Activated CD4-positive, alpha-beta T cell treated with anti-CD3 and anti-CD28 coated beads for 36 hours (primary cell): ENCODE measurements at regions not wholly inside any gene's neighbourhood (a gene's known extent, or its start where the extent isn't known, plus 50 kb on each side); places are given as distances from the start of the nearest gene placed in this dataset.

ENCODE experiments used
- ATAC-seq: fragments of 200-7000 bp; cut with Tn5 transposase; one replicate; pipeline ENCODE4 v1.10.0; 2021; ENCODE audit warnings: mild to moderate bottlenecking, moderate library complexity
- CTCF ChIA-PET: fragments of 350-600 bp; sonication (Branson Sonifier 250); formaldehyde crosslinking; loops from one replicate; lab custom pipeline; 2021; ENCODE audit warnings: antibody characterized with exemption; lab: Charles Lee
- POLR2A ChIA-PET: fragments of 350-600 bp; sonication (Branson Sonifier 250); formaldehyde crosslinking; loops from one replicate; lab custom pipeline; 2021; ENCODE audit warnings: antibody characterized with exemption, inconsistent platforms; lab: Charles Lee
- DNase-seq: peaks from one replicate; pipeline ENCODE4 v3.0.0-alpha.2; 2020
- H3K27ac Mint-ChIP-seq: one replicate; pipeline ENCODE4 v1.8.0; 2021; ENCODE audit warnings: mixed read lengths
- H3K27me3 Mint-ChIP-seq: one replicate; pipeline ENCODE4 v1.8.0; 2021; ENCODE audit warnings: mixed read lengths
- H3K36me3 Mint-ChIP-seq: one replicate; pipeline ENCODE4 v1.8.0; 2021; ENCODE audit warnings: low read depth, mixed read lengths
- H3K4me1 Mint-ChIP-seq: one replicate; pipeline ENCODE4 v1.8.0; 2021; ENCODE audit warnings: mixed read lengths
- H3K4me3 Mint-ChIP-seq: one replicate; pipeline ENCODE4 v1.8.0; 2021; ENCODE audit warnings: mild to moderate bottlenecking, moderate library complexity, mixed read lengths
- H3K9me3 Mint-ChIP-seq: one replicate; pipeline ENCODE4 v1.8.0; 2021; ENCODE audit warnings: low read depth, mixed read lengths
- intact Hi-C, 2 experiments: fragments of 100-400 bp; cut with DNase I in 1 of 2; cut with micrococcal nuclease in 1 of 2; formaldehyde crosslinking; loops; one replicate each; pipeline versions ENCODE4 v1.14.2 to v1.15.1; 2022 to 2024; cut with DNase I, micrococcal nuclease

DNA sequence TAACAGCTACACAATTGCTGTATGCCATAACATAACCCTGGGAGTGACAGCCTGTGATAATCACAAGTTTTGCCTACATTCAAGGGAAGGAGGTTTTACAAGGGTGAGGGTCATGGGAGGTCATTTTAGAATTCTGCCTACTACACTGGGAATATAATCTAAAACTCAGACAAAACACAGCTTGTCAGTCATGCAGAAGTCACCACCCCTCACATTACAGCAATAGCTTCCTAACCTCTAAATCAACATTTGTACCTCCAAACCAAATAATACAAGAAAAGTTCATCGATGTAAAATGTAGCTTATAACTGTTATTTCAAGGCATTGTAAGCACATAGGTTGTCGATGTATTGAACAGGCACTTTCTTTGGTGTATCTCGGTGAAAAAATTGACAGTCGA, 139.0 kb downstream of the FAM114A2 start:
- Mint-ChIP-seq H3K36me3 (no peaks in the 10 kb centered on the region), H3K27me3 (peaks cover 4% of the 10 kb centered on the region), H3K27ac (no peak overlapping the region), H3K9me3 (no peaks in the 10 kb centered on the region), H3K4me3 (no peak overlapping the region), H3K4me1 (no peaks in the 10 kb centered on the region)
- POLR2A ChIA-PET: no interaction called here
- DNase-seq (no peak), ATAC-seq (no peak)
- intact Hi-C loops: no loop called here
- CTCF ChIA-PET: interaction anchor here (0.9 kb wide), 1 partner anchor 9 kb away, joined by 3 read pairs; no protein-coding TSS in a partner anchor

GRCh38 chr5:153896701-153897100, 142.0 kb downstream of the FAM114A2 start:
- H3K4me1 Mint-ChIP-seq: no peaks in the 10 kb centered on the region
- ChIA-PET POLR2A (interaction anchor here (0.6 kb wide), 1 partner anchor 353 kb away, joined by 3 read pairs; no protein-coding TSS in a partner anchor), CTCF (interaction anchor here (0.6 kb wide), 1 partner anchor 68 kb away, joined by 3 read pairs; no protein-coding TSS in a partner anchor)
- intact Hi-C loops: no loop called here
- H3K27me3 Mint-ChIP-seq: peaks cover 4% of the 10 kb centered on the region
- no peaks in the 10 kb centered on the region for H3K9me3 Mint-ChIP-seq
- H3K4me3 Mint-ChIP-seq: no peak overlapping the region
- H3K27ac Mint-ChIP-seq: no peak overlapping the region
- DNase-seq (no peak), ATAC-seq (no peak)
- H3K36me3 Mint-ChIP-seq: no peaks in the 10 kb centered on the region

- Mint-ChIP-seq H3K4me3 (no peak overlapping the region), H3K4me1 (no peaks in the 10 kb centered on the region), H3K9me3 (no peaks in the 10 kb centered on the region), H3K27ac (no peak overlapping the region), H3K27me3 (peaks cover 4% of the 10 kb centered on the region), H3K36me3 (no peaks in the 10 kb centered on the region)
- ChIA-PET POLR2A (interaction anchor here (0.6 kb wide), 1 partner anchor 354 kb away, joined by 3 read pairs; no protein-coding TSS in a partner anchor), CTCF (interaction anchor here (0.6 kb wide), 1 partner anchor 69 kb away, joined by 3 read pairs; no protein-coding TSS in a partner anchor)
- DNase-seq (no peak), ATAC-seq (no peak)
- intact Hi-C loops: no loop called here
These were observed 142.6 kb downstream of the FAM114A2 start for GRCh38 chr5:153896117-153896516.

GRCh38 chr5:153895266-153895665, 143.4 kb downstream of the FAM114A2 start:
- no peaks in the 10 kb centered on the region for H3K4me1 Mint-ChIP-seq
- ATAC-seq: no peak
- H3K27me3 Mint-ChIP-seq: peaks cover 4% of the 10 kb centered on the region

DNA sequence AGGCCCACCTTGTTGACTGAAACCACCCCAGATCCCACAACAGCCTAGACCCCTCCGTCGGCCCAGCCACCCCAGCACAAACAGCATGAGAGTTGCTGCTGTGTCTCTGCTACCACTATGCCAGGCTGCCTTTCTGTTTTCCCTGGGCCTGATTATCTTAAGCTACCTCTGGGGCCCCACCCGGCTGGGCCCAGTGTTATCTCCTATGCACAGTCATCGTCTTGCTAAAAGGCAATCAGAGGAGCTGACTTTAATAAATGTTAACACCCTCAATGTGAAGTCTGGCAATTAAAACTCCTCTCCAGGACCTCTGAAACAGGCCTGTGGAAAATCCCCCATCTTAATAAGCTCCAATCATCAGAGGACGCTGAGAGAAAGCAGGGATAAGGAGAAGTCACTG, 144.9 kb downstream of the FAM114A2 start:
- H3K4me3 Mint-ChIP-seq: no peak overlapping the region
- ChIA-PET CTCF (no interaction called here), POLR2A (no interaction called here)
- peaks cover 4% of the 10 kb centered on the region for H3K27me3 Mint-ChIP-seq
- intact Hi-C loops: no loop called here
- no peaks in the 10 kb centered on the region for H3K36me3 Mint-ChIP-seq
- no peaks in the 10 kb centered on the region for H3K9me3 Mint-ChIP-seq
- H3K27ac Mint-ChIP-seq: no peak overlapping the region
- no peaks in the 10 kb centered on the region for H3K4me1 Mint-ChIP-seq
- DNase-seq: no peak
- ATAC-seq: no peak

More at GRCh38 chr5:153895266-153895665, 143.4 kb downstream of the FAM114A2 start:
- Mint-ChIP-seq H3K9me3 (no peaks in the 10 kb centered on the region), H3K4me3 (no peak overlapping the region), H3K27ac (no peak overlapping the region), H3K36me3 (no peaks in the 10 kb centered on the region)
- POLR2A ChIA-PET: no interaction called here
- CTCF ChIA-PET: no interaction called here
- intact Hi-C loops: no loop called here
- no peak for DNase-seq

DNA sequence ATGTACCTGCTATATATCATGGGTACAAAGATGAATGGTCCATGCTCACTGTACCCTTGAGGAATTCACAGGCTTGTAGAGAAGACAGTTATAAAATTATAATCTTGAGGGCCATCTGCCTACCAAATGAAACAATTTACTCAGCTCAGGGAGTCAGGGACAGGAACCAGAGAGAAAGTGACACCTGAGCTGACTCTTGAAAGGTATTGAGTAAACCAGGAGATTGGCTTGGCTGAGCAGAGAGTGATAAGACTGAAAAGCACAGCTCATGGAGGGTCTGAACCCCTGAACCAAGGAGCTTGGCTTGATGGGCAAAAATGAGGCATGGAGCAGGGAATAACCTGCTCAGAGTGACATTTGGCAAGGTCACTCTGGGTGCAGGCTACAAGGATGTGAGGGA, 147.3 kb downstream of the FAM114A2 start:
- H3K9me3 Mint-ChIP-seq: no peaks in the 10 kb centered on the region
- ChIA-PET CTCF (no interaction called here), POLR2A (no interaction called here)
- no peaks in the 10 kb centered on the region for H3K36me3 Mint-ChIP-seq
- no peak for DNase-seq
- H3K27ac Mint-ChIP-seq: no peak overlapping the region
- no peak overlapping the region for H3K4me3 Mint-ChIP-seq
- ATAC-seq: no peak
- no peaks in the 10 kb centered on the region for H3K27me3 Mint-ChIP-seq
- intact Hi-C loops: no loop called here
- H3K4me1 Mint-ChIP-seq: no peaks in the 10 kb centered on the region

DNA sequence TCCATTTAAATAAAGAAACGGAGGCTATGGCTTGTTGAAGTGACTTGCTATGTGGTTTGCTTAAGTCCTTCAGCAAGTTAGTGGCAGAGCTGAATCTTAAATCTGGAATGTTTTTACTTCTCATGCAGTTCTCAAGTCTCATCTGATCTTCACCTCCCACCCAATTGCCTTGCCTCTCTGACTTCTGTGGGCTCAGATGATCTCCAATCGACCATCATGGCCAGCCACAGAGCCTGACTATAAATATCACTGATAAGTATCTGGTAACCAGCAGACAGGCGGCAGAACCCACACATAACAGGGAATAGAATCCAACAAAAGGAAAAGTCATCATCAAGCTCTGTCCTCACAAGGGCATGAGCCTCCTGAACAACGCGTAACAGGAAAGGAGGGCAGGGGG, 149.9 kb downstream of the FAM114A2 start:
- no peaks in the 10 kb centered on the region for H3K36me3 Mint-ChIP-seq
- ATAC-seq (no peak), DNase-seq (no peak)
- no peaks in the 10 kb centered on the region for H3K27me3 Mint-ChIP-seq
- H3K4me1 Mint-ChIP-seq: no peaks in the 10 kb centered on the region
- ChIA-PET CTCF (no interaction called here), POLR2A (interaction anchor here (0.6 kb wide), 1 partner anchor 1419 kb away, joined by 4 read pairs; no protein-coding TSS in a partner anchor)
- intact Hi-C loops: no loop called here
- H3K9me3 Mint-ChIP-seq: no peaks in the 10 kb centered on the region
- H3K27ac Mint-ChIP-seq: no peak overlapping the region
- H3K4me3 Mint-ChIP-seq: no peak overlapping the region

DNA sequence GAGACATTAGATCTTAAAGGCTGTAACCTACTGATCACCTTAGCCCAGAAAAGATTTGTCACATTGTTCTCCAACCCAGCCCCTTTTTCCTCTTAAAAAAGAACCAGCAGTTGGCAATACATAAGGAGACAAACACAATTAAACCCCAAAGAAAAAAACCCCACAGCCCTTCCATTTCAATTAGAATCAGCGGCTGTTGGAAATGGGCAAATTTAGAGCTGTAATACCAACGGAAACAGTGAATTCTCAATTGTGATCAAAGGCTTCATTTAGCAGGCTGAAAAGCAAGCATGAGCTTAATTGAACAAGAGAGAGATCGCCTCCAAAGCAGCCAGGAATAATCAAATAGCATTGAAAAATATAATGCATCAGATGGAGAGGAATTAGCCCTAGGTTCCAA, 153.6 kb downstream of the FAM114A2 start:
- H3K4me3 Mint-ChIP-seq: no peak overlapping the region
- intact Hi-C loops: no loop called here
- no peaks in the 10 kb centered on the region for H3K9me3 Mint-ChIP-seq
- H3K27ac Mint-ChIP-seq: no peak overlapping the region
- DNase-seq: no peak
- peaks cover 12% of the 10 kb centered on the region for H3K27me3 Mint-ChIP-seq
- no peak for ATAC-seq
- POLR2A ChIA-PET: no interaction called here
- CTCF ChIA-PET: no interaction called here
- no peaks in the 10 kb centered on the region for H3K4me1 Mint-ChIP-seq
- no peaks in the 10 kb centered on the region for H3K36me3 Mint-ChIP-seq

- ATAC-seq (no peak), DNase-seq (no peak)
- Mint-ChIP-seq H3K4me3 (no peak overlapping the region), H3K36me3 (no peaks in the 10 kb centered on the region), H3K27ac (no peak overlapping the region), H3K9me3 (no peaks in the 10 kb centered on the region), H3K27me3 (peaks cover 12% of the 10 kb centered on the region), H3K4me1 (no peaks in the 10 kb centered on the region)
- intact Hi-C loops: no loop called here
- ChIA-PET POLR2A (no interaction called here), CTCF (no interaction called here)
These were observed 154.1 kb downstream of the FAM114A2 start for GRCh38 chr5:153884612-153884957.

DNA sequence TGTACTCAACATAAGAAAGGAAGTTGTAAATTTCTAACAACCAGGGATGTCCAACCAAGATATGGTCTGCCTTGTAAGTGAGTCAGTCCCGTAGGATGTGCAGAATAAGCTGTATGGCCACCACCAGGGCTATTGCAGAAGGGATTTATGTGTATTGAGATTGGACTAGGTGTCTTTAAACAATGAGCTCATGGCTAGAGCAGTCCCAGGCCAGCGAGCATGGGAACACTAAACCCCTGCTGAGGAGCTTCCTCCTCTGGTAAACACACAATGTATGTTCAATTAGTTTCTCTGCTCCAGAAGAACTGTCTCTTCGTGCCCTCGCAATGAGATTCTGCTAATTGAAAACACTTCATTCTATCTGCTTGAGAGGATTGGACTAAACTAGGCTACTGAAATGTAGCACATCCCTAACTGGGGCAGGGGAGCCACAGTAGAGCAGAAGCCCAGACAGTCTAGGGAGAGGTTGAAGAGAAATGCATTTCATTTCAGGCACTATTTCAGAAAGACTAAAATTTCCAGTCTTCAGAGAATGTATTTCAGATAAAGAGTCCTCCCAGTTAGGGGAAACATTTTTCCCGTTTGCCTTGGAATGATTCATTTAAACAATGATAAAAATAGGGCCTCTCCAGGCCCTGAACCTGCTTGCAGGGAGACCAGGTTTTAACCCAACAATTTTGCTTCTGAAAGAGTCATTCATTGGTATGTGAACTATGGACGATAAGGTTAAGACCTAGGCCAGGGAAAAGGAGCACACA, 154.7 kb downstream of the FAM114A2 start:
- CTCF ChIA-PET: no interaction called here
- ATAC-seq: no peak
- intact Hi-C loops: no loop called here

DNA sequence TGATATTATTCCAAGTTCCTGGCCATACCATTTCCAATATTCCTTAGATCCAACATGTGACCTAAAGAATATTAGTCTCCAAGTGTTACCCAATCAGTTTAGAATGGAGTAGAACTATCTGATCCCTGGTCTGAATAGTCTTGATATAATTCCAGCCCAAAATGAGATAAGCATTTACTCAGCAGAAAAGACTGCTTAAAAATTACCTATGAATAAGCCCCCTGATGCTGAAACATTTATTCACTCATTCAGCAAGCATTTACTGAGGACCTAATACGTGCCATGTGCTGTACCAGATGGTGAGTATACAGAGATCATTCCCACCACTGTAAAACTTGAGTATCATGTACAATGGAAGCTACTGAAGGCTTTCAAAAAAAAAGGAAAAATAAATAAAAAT, 157.0 kb downstream of the FAM114A2 start:
- Mint-ChIP-seq H3K27ac (no peak overlapping the region), H3K36me3 (no peaks in the 10 kb centered on the region), H3K27me3 (peaks cover 15% of the 10 kb centered on the region), H3K9me3 (no peaks in the 10 kb centered on the region), H3K4me1 (no peaks in the 10 kb centered on the region), H3K4me3 (no peak overlapping the region)
- ChIA-PET POLR2A (no interaction called here), CTCF (no interaction called here)
- DNase-seq (no peak), ATAC-seq (no peak)
- intact Hi-C loops: no loop called here

More for the DNA sequence above, 154.7 kb downstream of the FAM114A2 start:
- H3K27me3 Mint-ChIP-seq: peaks cover 12% of the 10 kb centered on the region
- H3K4me3 Mint-ChIP-seq: no peak overlapping the region
- H3K9me3 Mint-ChIP-seq: no peaks in the 10 kb centered on the region
- no peaks in the 10 kb centered on the region for H3K36me3 Mint-ChIP-seq
- DNase-seq: no peak
- no peak overlapping the region for H3K27ac Mint-ChIP-seq
- no peaks in the 10 kb centered on the region for H3K4me1 Mint-ChIP-seq
- POLR2A ChIA-PET: no interaction called here

- intact Hi-C loops: no loop called here
These were observed 158.6 kb downstream of the FAM114A2 start for GRCh38 chr5:153880106-153880505.

More at GRCh38 chr5:153880106-153880505, 158.6 kb downstream of the FAM114A2 start:
- H3K9me3 Mint-ChIP-seq: no peaks in the 10 kb centered on the region
- ChIA-PET CTCF (no interaction called here), POLR2A (no interaction called here)
- no peak overlapping the region for H3K4me3 Mint-ChIP-seq
- H3K4me1 Mint-ChIP-seq: no peaks in the 10 kb centered on the region
- H3K36me3 Mint-ChIP-seq: no peaks in the 10 kb centered on the region
- ATAC-seq: no peak
- H3K27me3 Mint-ChIP-seq: peaks cover 15% of the 10 kb centered on the region
- no peak overlapping the region for H3K27ac Mint-ChIP-seq
- DNase-seq: no peak
